ENCODE measurements at regions not wholly inside any gene's neighbourhood (a gene's known extent, or its start where the extent isn't known, plus 50 kb on each side); places are given as distances from the start of the nearest gene placed in this dataset.

DNA sequence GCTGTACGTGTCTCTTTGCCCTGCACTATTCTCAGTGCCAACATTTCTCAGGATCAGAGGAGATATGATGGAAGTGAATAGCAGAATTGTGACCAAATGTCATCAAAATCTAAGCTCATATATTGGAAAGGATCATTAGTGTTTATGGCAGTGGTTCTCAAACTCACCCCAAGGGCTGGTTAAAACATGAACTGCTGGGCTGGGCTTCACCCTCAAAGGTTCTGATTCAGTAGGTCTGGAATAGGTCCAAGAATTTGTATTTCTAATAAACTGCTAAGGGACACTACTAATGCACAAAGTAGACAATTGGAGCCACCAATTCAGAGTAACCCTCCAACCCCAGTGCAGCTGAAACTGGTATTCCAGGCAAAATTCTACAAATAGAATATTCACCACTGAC is 317.9 kb upstream of the UBE2E3 start:
- Histone ChIP-seq H3K4me3 (no peak overlapping the region), H3K4me2 (peak overlapping the region; percentile 20; the same call in 1 of the 2 replicates), H3K27ac (no peak overlapping the region), H3K27me3 (ENCODE audit: insufficient read depth, low read depth) (no peaks in the 10 kb centered on the region), H3F3A (ENCODE audit: insufficient read depth, low read depth) (peaks cover under 1% of the 10 kb centered on the region), H3K9me2 (ENCODE audit: insufficient read depth) (no peaks in the 10 kb centered on the region), H4K20me1 (ENCODE audit: insufficient read depth) (no peaks in the 10 kb centered on the region), H3K36me3 (ENCODE audit: low read depth) (no peaks in the 10 kb centered on the region), H2AFZ (no peak overlapping the region), H3K4me1 (replicated peaks; ENCODE audit: insufficient read depth) (peaks cover 22% of the 10 kb centered on the region), H3K9me3 (ENCODE audit: insufficient read depth, low read depth) (peaks cover 13% of the 10 kb centered on the region; the same call in 1 of the 2 replicates), H3K79me2 (ENCODE audit: low read depth) (no peaks in the 10 kb centered on the region)
- TF ChIP-seq, protein P1, sequence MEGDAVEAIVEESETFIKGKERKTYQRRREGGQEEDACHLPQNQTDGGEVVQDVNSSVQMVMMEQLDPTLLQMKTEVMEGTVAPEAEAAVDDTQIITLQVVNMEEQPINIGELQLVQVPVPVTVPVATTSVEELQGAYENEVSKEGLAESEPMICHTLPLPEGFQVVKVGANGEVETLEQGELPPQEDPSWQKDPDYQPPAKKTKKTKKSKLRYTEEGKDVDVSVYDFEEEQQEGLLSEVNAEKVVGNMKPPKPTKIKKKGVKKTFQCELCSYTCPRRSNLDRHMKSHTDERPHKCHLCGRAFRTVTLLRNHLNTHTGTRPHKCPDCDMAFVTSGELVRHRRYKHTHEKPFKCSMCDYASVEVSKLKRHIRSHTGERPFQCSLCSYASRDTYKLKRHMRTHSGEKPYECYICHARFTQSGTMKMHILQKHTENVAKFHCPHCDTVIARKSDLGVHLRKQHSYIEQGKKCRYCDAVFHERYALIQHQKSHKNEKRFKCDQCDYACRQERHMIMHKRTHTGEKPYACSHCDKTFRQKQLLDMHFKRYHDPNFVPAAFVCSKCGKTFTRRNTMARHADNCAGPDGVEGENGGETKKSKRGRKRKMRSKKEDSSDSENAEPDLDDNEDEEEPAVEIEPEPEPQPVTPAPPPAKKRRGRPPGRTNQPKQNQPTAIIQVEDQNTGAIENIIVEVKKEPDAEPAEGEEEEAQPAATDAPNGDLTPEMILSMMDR (conservative IDR thresholded peaks at IDR 0.05): no peak
- TF ChIP-seq EZH2 (IDR thresholded peaks at IDR 0.05; ENCODE audit: low read depth): no peak
- DNase-seq: no peak
- intact Hi-C loops (cut with micrococcal nuclease; ENCODE audit: unreplicated experiment): no loop called here
- no TSS peak for BruUV-seq (replicated peaks)
- ChIA-PET CTCF (no interaction called here), POLR2A (ENCODE audit: unreplicated experiment) (no interaction called here)

DNA sequence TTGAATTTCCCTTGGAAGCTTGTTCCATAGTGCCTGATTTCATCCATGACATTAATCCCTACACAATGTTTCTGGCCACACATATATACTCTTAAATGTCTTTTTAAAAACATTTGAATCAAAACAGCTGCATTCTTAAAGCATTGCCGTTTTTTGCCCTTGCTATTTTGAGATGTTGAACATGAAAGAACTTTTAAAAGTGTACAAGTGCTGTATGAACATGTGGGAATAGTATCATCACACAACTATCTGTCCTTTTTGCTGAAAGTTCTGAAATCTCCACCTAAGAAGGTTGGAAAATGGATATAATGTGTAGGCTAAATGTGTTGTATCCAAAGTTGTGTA is 318.7 kb upstream of the UBE2E3 start:
- no TSS peak for BruUV-seq (replicated peaks)

DNA sequence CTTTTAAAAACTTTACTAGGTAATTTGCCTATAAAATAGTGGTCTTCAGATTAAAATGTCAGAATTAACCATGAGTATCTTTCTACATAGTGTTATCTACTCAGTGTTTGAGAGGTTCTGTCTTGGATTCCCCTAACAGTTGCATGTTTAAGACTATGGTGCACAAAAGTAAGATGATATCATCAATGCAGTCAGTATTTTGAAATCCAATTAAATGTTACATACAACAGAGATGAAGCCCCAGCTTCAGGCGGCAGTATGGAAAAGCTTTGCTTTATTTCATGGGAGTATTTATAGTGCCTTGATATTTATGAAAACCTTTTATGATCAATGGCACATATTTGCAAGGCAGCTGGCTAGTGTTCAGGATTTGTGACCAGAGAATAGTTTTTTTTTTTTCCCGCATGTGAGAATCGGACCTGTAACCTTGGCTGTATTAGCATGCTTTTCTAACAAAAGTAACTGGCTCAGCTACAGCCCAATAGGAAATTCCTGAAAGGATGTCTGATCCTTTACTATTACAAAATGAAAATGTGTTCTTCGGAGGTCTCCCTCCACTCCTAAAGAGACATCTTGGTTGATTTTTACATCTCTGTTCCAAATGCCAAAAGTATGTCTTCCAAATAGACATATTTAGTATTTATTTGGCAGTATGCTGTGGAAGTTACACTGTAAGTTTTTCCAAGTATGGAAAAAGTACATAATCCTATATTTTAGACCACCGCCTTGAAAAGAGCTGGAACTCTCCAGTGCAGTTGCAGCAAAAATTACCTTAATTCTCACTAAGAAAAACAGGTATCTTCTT is 319.3 kb upstream of the UBE2E3 start:
- Histone ChIP-seq H3F3A (ENCODE audit: insufficient read depth, low read depth) (peaks cover 8% of the 10 kb centered on the region), H3K4me2 (no peak overlapping the region), H3K79me2 (ENCODE audit: low read depth) (no peaks in the 10 kb centered on the region), H3K27me3 (ENCODE audit: insufficient read depth, low read depth) (no peaks in the 10 kb centered on the region), H3K36me3 (ENCODE audit: low read depth) (no peaks in the 10 kb centered on the region), H4K20me1 (ENCODE audit: insufficient read depth) (no peaks in the 10 kb centered on the region), H3K4me3 (no peak overlapping the region), H3K9me2 (ENCODE audit: insufficient read depth) (no peaks in the 10 kb centered on the region), H3K27ac (no peak overlapping the region), H2AFZ (no peak overlapping the region), H3K9me3 (ENCODE audit: insufficient read depth, low read depth) (peaks cover 13% of the 10 kb centered on the region; the same call in 1 of the 2 replicates), H3K4me1 (replicated peaks; ENCODE audit: insufficient read depth) (peaks cover 36% of the 10 kb centered on the region)
- POLR2A ChIA-PET (ENCODE audit: unreplicated experiment): no interaction called here
- intact Hi-C loops (cut with micrococcal nuclease; ENCODE audit: unreplicated experiment): no loop called here
- no TSS peak for BruUV-seq (replicated peaks)
- no peak for DNase-seq
- TF ChIP-seq EZH2 (IDR thresholded peaks at IDR 0.05; ENCODE audit: low read depth): no peak
- TF ChIP-seq, protein P1 (conservative IDR thresholded peaks at IDR 0.05): no peak
- CTCF ChIA-PET: no interaction called here

More for the DNA sequence above, 318.7 kb upstream of the UBE2E3 start:
- Histone ChIP-seq H3K4me2 (no peak overlapping the region), H3K9me2 (ENCODE audit: insufficient read depth) (no peaks in the 10 kb centered on the region), H3K9me3 (ENCODE audit: insufficient read depth, low read depth) (peaks cover 13% of the 10 kb centered on the region; the same call in 1 of the 2 replicates), H3K4me3 (no peak overlapping the region), H4K20me1 (ENCODE audit: insufficient read depth) (no peaks in the 10 kb centered on the region), H2AFZ (no peak overlapping the region), H3K79me2 (ENCODE audit: low read depth) (no peaks in the 10 kb centered on the region), H3K27me3 (ENCODE audit: insufficient read depth, low read depth) (no peaks in the 10 kb centered on the region), H3K4me1 (replicated peaks; ENCODE audit: insufficient read depth) (peaks cover 31% of the 10 kb centered on the region), H3K27ac (no peak overlapping the region), H3F3A (ENCODE audit: insufficient read depth, low read depth) (peaks cover 5% of the 10 kb centered on the region), H3K36me3 (ENCODE audit: low read depth) (no peaks in the 10 kb centered on the region)
- CTCF ChIA-PET: no interaction called here
- intact Hi-C loops (cut with micrococcal nuclease; ENCODE audit: unreplicated experiment): no loop called here
- no peak for DNase-seq
- POLR2A ChIA-PET (ENCODE audit: unreplicated experiment): no interaction called here
- TF ChIP-seq, protein P1 (conservative IDR thresholded peaks at IDR 0.05): no peak
- TF ChIP-seq EZH2 (IDR thresholded peaks at IDR 0.05; ENCODE audit: low read depth): no peak
